ENCODE measurements at regions not wholly inside any gene's neighbourhood (a gene's known extent, or its start where the extent isn't known, plus 50 kb on each side); places are given as distances from the start of the nearest gene placed in this dataset.

DNA sequence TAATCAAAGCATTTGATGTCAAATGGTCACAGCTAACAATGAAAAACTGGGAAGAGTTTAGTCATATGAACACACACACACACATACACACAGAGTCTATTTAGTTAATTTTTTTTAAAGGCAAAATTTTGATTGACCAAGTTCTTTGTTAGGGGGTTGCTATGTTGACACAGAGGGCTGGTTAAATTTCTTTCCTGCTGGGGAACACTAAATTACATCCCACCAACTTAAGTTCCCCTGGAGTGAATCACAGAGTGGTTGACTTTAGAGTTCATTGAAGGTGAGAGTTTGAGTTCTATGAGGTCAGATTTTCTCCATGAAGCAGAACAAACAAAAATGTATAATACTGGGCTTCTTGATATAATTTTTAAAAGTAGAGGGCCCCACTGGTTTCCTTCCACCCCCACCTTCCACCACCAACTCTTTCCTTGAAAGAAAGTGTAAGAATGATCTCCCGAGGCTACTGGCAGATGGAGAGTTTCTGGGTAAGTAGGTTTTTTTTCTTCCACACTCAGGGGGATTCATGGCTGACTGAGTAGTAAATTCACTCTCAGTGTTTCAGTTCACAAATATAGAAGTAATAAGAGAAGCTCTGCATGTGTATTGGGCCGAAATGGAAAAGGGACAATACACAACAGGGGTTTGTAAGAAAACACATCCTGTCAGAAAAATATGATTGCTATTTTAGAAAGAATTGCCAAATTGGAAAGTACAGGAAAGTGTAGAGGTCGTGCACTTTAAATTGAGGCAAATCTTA is 917.0 kb upstream of the LCORL start:
- no peak for DNase-seq
- in situ Hi-C loops (cut with MboI; ENCODE audit: low pct_unique_long_range_greater_than_20kb, low sequenced_read_pairs): no loop called here

GRCh38 chr4:18937746-18938145 is 916.2 kb upstream of the LCORL start:
- in situ Hi-C loops (cut with MboI; ENCODE audit: low pct_unique_long_range_greater_than_20kb, low sequenced_read_pairs): no loop called here
- no peak for DNase-seq

GRCh38 chr4:18937080-18937479 is 915.5 kb upstream of the LCORL start:
- no peak for DNase-seq
- in situ Hi-C loops (cut with MboI; ENCODE audit: low pct_unique_long_range_greater_than_20kb, low sequenced_read_pairs): no loop called here

- no peak for DNase-seq
- in situ Hi-C loops (cut with MboI; ENCODE audit: low pct_unique_long_range_greater_than_20kb, low sequenced_read_pairs): no loop called here
Measured at GRCh38 chr4:18935659-18936345, 914.2 kb upstream of the LCORL start.

DNA sequence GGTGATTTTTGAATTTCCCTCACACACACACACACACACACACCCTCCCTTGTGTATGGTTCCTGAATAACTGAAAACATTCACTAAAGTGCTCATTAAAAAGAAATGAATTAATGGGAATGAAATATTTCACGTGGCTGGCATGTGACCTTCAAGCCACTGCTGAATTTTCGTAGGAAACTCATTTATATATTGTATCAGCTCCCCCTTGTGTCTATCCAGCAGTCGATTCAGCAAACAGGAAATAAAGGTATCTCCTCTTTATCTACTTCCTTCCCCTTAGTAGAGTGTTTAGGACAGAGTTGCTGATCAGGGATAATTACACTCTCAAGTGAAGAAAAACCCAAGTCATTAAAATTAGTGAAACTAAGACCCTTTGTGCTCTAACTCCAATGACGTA is 912.6 kb upstream of the LCORL start:
- no peak for DNase-seq
- in situ Hi-C loops (cut with MboI; ENCODE audit: low pct_unique_long_range_greater_than_20kb, low sequenced_read_pairs): no loop called here

- in situ Hi-C loops (cut with MboI; ENCODE audit: low pct_unique_long_range_greater_than_20kb, low sequenced_read_pairs): no loop called here
- no peak for DNase-seq
Measured at GRCh38 chr4:18932730-18933339, 911.3 kb upstream of the LCORL start.

- DNase-seq: no peak
- in situ Hi-C loops (cut with MboI; ENCODE audit: low pct_unique_long_range_greater_than_20kb, low sequenced_read_pairs): no loop called here
Measured at GRCh38 chr4:18931643-18932377, 910.3 kb upstream of the LCORL start.

GRCh38 chr4:18930487-18930886 is 908.9 kb upstream of the LCORL start:
- in situ Hi-C loops (cut with MboI; ENCODE audit: low pct_unique_long_range_greater_than_20kb, low sequenced_read_pairs): no loop called here
- no peak for DNase-seq

DNA sequence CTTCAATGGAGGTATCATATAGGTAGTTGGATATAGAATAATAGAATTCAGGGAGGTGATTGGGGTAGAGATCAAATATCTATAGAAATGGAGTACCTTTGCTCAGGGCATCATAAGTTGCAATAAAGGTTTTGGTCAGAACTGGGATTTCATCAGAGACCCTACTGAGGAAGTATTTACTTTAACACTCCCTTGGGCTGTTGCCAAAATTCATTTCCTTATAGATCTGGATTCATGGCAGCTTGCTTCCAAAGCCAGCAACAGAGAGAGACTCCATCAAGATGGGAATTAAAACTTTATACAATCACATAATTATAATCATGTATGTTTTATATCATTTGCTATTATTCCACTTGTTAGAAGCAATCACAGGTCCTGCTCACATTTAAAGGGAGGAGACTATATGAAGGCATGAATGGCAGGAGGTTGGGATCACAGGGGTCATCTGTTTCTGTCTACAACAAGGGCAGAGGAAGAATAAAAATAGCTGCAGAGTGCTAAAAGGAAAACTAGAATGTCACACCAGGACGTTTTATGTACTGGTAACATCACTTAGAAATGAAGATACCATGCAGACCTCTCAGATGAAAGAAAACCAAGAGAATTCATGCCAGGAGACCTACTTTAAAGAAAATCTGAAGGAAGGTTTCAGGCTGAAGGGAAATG is 902.1 kb upstream of the LCORL start:
- DNase-seq: no peak
- in situ Hi-C loops (cut with MboI; ENCODE audit: low pct_unique_long_range_greater_than_20kb, low sequenced_read_pairs): no loop called here

DNA sequence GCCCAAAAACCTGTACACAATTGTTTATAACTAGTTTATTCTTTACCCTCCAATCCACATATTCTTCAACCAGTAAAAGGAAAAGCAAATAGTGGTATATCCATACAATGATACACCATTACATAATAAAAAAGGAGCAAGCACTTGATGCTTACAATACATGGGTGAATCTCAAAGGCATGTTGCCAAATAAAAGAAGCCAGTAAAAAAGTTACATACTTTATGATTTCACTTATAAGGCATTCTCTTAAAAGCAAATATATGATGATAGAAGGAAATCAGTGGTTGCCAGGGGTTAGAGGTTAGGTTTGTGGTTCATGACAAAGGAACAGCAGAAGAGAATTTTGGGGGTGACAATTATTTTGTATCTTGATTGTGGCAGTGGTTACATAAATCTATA is 896.1 kb upstream of the LCORL start:
- DNase-seq: no peak
- in situ Hi-C loops (cut with MboI; ENCODE audit: low pct_unique_long_range_greater_than_20kb, low sequenced_read_pairs): no loop called here

DNA sequence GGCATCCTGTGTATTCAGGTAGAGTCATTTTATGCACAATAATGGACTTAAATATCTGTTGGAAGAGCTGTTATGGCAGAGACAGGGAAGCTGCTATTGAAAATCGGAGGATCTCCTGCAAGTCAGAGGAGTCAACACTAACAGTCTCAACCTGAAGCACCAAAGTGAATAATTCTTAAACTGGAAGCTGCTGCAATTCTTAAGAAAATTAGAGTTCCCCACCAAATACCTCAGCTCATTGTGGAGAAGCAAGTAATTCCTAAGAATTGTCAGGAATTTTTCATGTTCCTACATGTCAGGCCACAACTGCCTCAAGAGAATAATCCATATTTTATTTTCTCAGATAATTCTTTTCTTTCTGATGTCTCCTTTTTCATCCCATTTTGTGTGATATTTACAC is 892.6 kb upstream of the LCORL start:
- in situ Hi-C loops (cut with MboI; ENCODE audit: low pct_unique_long_range_greater_than_20kb, low sequenced_read_pairs): no loop called here
- no peak for DNase-seq

DNA sequence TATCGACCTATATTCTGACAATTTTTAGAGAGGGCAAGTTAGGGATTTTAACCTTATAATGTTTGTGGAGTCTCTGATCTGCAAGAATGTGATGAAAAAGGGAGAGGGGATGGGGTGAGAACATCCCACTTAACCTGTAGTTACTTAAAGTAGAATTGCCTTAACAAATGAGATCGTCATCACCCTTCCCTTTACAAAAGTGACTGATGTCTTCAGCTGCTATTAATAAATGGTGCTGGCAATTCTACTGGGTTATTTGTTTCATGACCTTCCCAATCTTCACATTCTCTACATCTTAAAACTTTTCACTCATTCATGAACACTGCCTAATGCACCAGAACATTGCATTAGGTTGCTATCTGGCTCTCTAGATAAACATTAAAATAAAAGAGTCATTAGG is 873.4 kb upstream of the LCORL start:
- no peak for DNase-seq
- in situ Hi-C loops (cut with MboI; ENCODE audit: low pct_unique_long_range_greater_than_20kb, low sequenced_read_pairs): no loop called here

GRCh38 chr4:18882468-18882867 is 860.9 kb upstream of the LCORL start:
- no peak for DNase-seq
- in situ Hi-C loops (cut with MboI; ENCODE audit: low pct_unique_long_range_greater_than_20kb, low sequenced_read_pairs): no loop called here

- in situ Hi-C loops (cut with MboI; ENCODE audit: low pct_unique_long_range_greater_than_20kb, low sequenced_read_pairs): no loop called here
Measured at GRCh38 chr4:18881556-18881955, 860.0 kb upstream of the LCORL start.

GRCh38 chr4:18880871-18881270 is 859.3 kb upstream of the LCORL start:
- no peak for DNase-seq
- in situ Hi-C loops (cut with MboI; ENCODE audit: low pct_unique_long_range_greater_than_20kb, low sequenced_read_pairs): no loop called here

More at GRCh38 chr4:18881556-18881955, 860.0 kb upstream of the LCORL start:
- no peak for DNase-seq

GRCh38 chr4:18878561-18878960 is 857.0 kb upstream of the LCORL start:
- DNase-seq: no peak
- in situ Hi-C loops (cut with MboI; ENCODE audit: low pct_unique_long_range_greater_than_20kb, low sequenced_read_pairs): no loop called here

DNA sequence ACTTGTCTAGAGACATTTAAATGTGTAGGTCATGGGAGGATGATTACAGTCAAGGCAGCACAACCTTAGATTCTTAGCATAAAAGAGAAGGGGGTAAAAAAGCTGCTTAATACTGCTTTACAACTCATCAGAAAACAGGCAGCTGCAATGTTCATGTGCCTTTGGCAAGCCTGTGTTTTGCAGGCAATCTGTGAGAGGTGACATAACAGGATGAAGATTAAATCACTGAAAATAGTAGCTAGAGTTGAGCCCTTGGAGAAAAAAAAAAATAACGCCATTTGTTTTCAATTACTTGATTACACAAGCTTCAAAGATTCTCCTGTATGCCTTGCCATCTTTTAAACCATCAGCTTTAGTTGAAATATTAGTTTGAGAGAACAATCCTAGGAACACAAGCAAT is 847.6 kb upstream of the LCORL start:
- no peak for DNase-seq
- in situ Hi-C loops (cut with MboI; ENCODE audit: low pct_unique_long_range_greater_than_20kb, low sequenced_read_pairs): no loop called here

DNA sequence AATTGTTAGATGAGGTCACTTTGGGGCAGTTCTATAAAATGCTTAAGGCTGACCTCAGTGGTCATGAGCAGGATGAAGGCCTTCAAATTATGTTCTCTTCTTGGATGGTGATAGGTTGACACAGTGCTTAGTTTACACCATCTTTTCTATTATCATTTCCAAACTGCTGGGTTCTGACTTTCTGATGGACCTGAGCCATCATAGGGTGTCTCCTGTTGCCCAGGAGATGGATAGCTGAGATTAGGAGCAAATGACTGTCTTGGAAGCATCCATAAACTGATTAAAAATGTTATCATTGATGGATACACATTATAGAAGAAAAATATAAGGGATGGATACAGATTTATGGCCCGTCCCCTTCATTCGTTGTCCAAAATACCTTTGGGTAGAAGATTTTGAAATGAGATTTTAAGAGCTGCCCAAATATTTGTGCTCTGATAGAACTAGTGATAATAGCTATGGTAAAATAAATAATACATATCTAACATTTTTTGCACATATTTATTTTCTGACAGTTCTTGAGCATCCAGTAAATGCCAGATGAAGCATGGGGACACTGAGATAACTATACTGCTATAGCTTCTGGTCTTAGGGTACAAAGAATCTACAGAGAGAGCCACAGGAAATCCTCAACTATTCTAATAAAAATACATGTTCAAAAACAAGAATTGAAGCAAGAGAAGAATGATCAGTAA is 839.4 kb upstream of the LCORL start:
- DNase-seq: no peak
- in situ Hi-C loops (cut with MboI; ENCODE audit: low pct_unique_long_range_greater_than_20kb, low sequenced_read_pairs): no loop called here

- no peak for DNase-seq
- in situ Hi-C loops (cut with MboI; ENCODE audit: low pct_unique_long_range_greater_than_20kb, low sequenced_read_pairs): no loop called here
Measured at GRCh38 chr4:18859468-18859867, 837.9 kb upstream of the LCORL start.
